H1 (cell line): ENCODE measurements at regions not wholly inside any gene's neighbourhood (a gene's known extent, or its start where the extent isn't known, plus 50 kb on each side); places are given as distances from the start of the nearest gene placed in this dataset.

ENCODE experiments used
- CTCF ChIA-PET: fragments of 300-600 bp; sonication (Branson Sonifier 250); formaldehyde crosslinking; loops from one replicate; lab custom pipeline; 2021; ENCODE audit not compliant: partially characterized antibody; lab: Charles Lee
- POLR2A ChIA-PET: fragments of 300-600 bp; sonication (Branson Sonifier 250); formaldehyde crosslinking; loops from one replicate; lab custom pipeline; 2021; ENCODE audit warnings: inconsistent platforms; ENCODE audit not compliant: partially characterized antibody; lab: Charles Lee
- DNase-seq, 2 experiments: peaks; one replicate each; pipeline versions ENCODE4 v3.0.0 to v3.0.0-alpha.2; 2010 to 2022; ENCODE audit warnings: low spot score in 2 of 2, low read depth in 1 of 2, mixed read lengths in 1 of 2
- FAIRE-seq: peaks from 2 replicates; lab custom pipeline; 2011; peaks lifted over from hg19 to GRCh38; lab: Jason Lieb, UNC
- H2AFZ ChIP-seq: 2 replicates; pipeline ENCODE4 v1.8.1; 2012; ENCODE audit warnings: low read length, inconsistent platforms
- H2AK5ac ChIP-seq: 2 replicates; pipeline ENCODE4 v1.6.1; 2013; ENCODE audit warnings: low read depth, low read length
- H2BK120ac ChIP-seq: replicated peaks from 2 replicates; pipeline ENCODE3; 2013; ENCODE audit warnings: low read depth, low read length, inconsistent platforms
- H2BK12ac ChIP-seq: 2 replicates; pipeline ENCODE4 v1.6.1; 2013; ENCODE audit warnings: low read depth, low read length
- H2BK15ac ChIP-seq: 2 replicates; pipeline ENCODE4 v1.6.1; 2013; ENCODE audit warnings: low read length
- H2BK20ac ChIP-seq: 2 replicates; pipeline ENCODE4 v1.6.1; 2013; ENCODE audit warnings: low read length
- H2BK5ac ChIP-seq: 2 replicates; pipeline ENCODE4 v1.6.1; 2013; ENCODE audit warnings: low read depth, low read length
- H3K14ac ChIP-seq: 2 replicates; pipeline ENCODE4 v1.6.1; 2013; ENCODE audit warnings: inconsistent platforms; ENCODE audit not compliant: insufficient read length
- H3K18ac ChIP-seq: 2 replicates; pipeline ENCODE4 v1.6.1; 2013; ENCODE audit warnings: low read length; ENCODE audit errors: extremely low read depth
- H3K23ac ChIP-seq: 2 replicates; pipeline ENCODE4 v1.6.1; 2013; ENCODE audit warnings: inconsistent platforms; ENCODE audit not compliant: insufficient read length
- H3K23me2 ChIP-seq: 2 replicates; pipeline ENCODE4 v1.6.1; 2013; ENCODE audit warnings: low read depth, low read length
- H3K27ac ChIP-seq: 2 replicates; pipeline ENCODE4 v1.6.1; 2011; ENCODE audit warnings: low read depth, low read length, inconsistent platforms
- H3K27me3 ChIP-seq, 4 experiments: replicated peaks in 1 of 4; 1 replicate in 1 of 4; 2 replicates in 3 of 4; pipeline versions ENCODE4 v1.6.1 to v1.8.1; 2011 to 2013; ENCODE audit warnings: low read length in 3 of 4, mild to moderate bottlenecking in 3 of 4, inconsistent platforms in 2 of 4, mixed read lengths in 2 of 4, moderate library complexity in 1 of 4; ENCODE audit not compliant: control insufficient read depth in 3 of 4, insufficient read depth in 3 of 4; ENCODE audit errors: extremely low read depth in 1 of 4
- H3K36me3 ChIP-seq, 4 experiments: 2 replicates each; pipeline versions ENCODE4 v1.6.1 to v1.8.1; 2011 to 2013; ENCODE audit warnings: mild to moderate bottlenecking in 4 of 4, low read length in 3 of 4, moderate library complexity in 2 of 4, control low read depth in 1 of 4, inconsistent platforms in 1 of 4; ENCODE audit not compliant: insufficient read depth in 4 of 4, control insufficient read depth in 2 of 4
- H3K4ac ChIP-seq: replicated peaks from 2 replicates; pipeline ENCODE3; 2013; ENCODE audit warnings: low read length, low read depth, mixed read lengths, inconsistent platforms; ENCODE audit not compliant: insufficient read length
- H3K4me1 ChIP-seq, 4 experiments: replicated peaks in 1 of 4; 1 replicate in 1 of 4; 2 replicates in 3 of 4; pipeline versions ENCODE4 v1.6.1 to v1.8.1; 2011 to 2013; ENCODE audit warnings: low read length in 3 of 4, inconsistent platforms in 2 of 4, mixed read lengths in 1 of 4; ENCODE audit not compliant: insufficient read depth in 4 of 4, control insufficient read depth in 3 of 4
- H3K4me2 ChIP-seq, 2 experiments: 2 replicates each; pipeline versions ENCODE4 v1.6.1 to v1.8.1; 2011 to 2013; ENCODE audit warnings: low read depth in 2 of 2, low read length in 2 of 2, control low read depth in 1 of 2, inconsistent platforms in 1 of 2, mild to moderate bottlenecking in 1 of 2; ENCODE audit not compliant: insufficient read depth in 1 of 2
- H3K4me3 ChIP-seq, 4 experiments: fragments of 200-600, 300-600 bp in 1 of 4; sonication (generic), shearing (Covaris generic), sonication (Bioruptor Twin) in 1 of 4; 2 replicates each; pipeline versions ENCODE4 v1.5.1 to v1.8.1; 2011 to 2016; ENCODE audit warnings: low read length in 4 of 4, low read depth in 3 of 4, control low read depth in 2 of 4, inconsistent platforms in 2 of 4, mild to moderate bottlenecking in 2 of 4, mixed read lengths in 1 of 4, moderate library complexity in 1 of 4; ENCODE audit not compliant: insufficient read depth in 2 of 4; ENCODE audit errors: extremely low read depth in 1 of 4
- H3K56ac ChIP-seq: replicated peaks from 2 replicates; pipeline ENCODE3; 2013; ENCODE audit warnings: low read depth, mild to moderate bottlenecking, mixed read lengths, low read length, inconsistent platforms; ENCODE audit not compliant: insufficient read length
- H3K79me1 ChIP-seq: 2 replicates; pipeline ENCODE4 v1.6.1; 2013; ENCODE audit warnings: low read depth, low read length, control low read depth
- H3K79me2 ChIP-seq, 2 experiments: 2 replicates each; pipeline versions ENCODE4 v1.6.1 to v1.8.1; 2012 to 2013; ENCODE audit warnings: low read length in 2 of 2, mild to moderate bottlenecking in 2 of 2, inconsistent platforms in 1 of 2; ENCODE audit not compliant: insufficient read depth in 2 of 2, control insufficient read depth in 1 of 2
- H3K9ac ChIP-seq, 4 experiments: replicated peaks in 1 of 4; 1 replicate in 1 of 4; 2 replicates in 3 of 4; pipeline versions ENCODE4 v1.6.1 to v1.8.1; 2011 to 2013; ENCODE audit warnings: low read depth in 3 of 4, low read length in 3 of 4, control low read depth in 2 of 4, mild to moderate bottlenecking in 2 of 4, moderate library complexity in 2 of 4, inconsistent platforms in 1 of 4; ENCODE audit errors: extremely low read depth in 1 of 4
- H3K9me3 ChIP-seq, 2 experiments: 2 replicates each; pipeline versions ENCODE4 v1.6.1 to v1.8.1; 2012 to 2013; ENCODE audit warnings: mild to moderate bottlenecking in 2 of 2, moderate library complexity in 2 of 2, control low read depth in 1 of 2, inconsistent platforms in 1 of 2, low read depth in 1 of 2, low read length in 1 of 2, mixed read lengths in 1 of 2; ENCODE audit not compliant: insufficient read depth in 2 of 2
- H4K20me1 ChIP-seq, 2 experiments: replicated peaks in 1 of 2; 2 replicates each; pipeline versions ENCODE3 to v1.8.1; 2011 to 2013; ENCODE audit warnings: inconsistent platforms in 2 of 2, low read length in 2 of 2, mild to moderate bottlenecking in 1 of 2; ENCODE audit not compliant: insufficient read depth in 2 of 2, control insufficient read depth in 1 of 2
- H4K5ac ChIP-seq: 2 replicates; pipeline ENCODE4 v1.6.1; 2013; ENCODE audit warnings: low read length, low read depth, mixed read lengths, inconsistent platforms; ENCODE audit not compliant: insufficient read length
- H4K8ac ChIP-seq: 2 replicates; pipeline ENCODE4 v1.8.0; 2013; ENCODE audit warnings: mild to moderate bottlenecking, moderate library complexity, low read length, inconsistent platforms; ENCODE audit not compliant: insufficient read depth; ENCODE audit errors: extremely low read depth
- H4K91ac ChIP-seq: replicated peaks from 2 replicates; pipeline ENCODE3; 2013; ENCODE audit warnings: low read length, mixed read lengths, inconsistent platforms; ENCODE audit not compliant: insufficient read length
- BACH1 ChIP-seq: IDR thresholded peaks from 2 replicates; pipeline ENCODE4 v1.6.1; 2012; ENCODE audit warnings: low read length, improper control_type of control experiment
- BCL11A ChIP-seq, 2 experiments: IDR thresholded peaks; one replicate each; pipeline ENCODE4 v1.6.1; 2011; ENCODE audit warnings: low read depth in 2 of 2, low read length in 2 of 2, mild to moderate bottlenecking in 2 of 2
- E2F6 ChIP-seq: IDR thresholded peaks from 2 replicates; pipeline ENCODE4 v1.6.1; 2012; ENCODE audit warnings: inconsistent platforms
- FOSL1 ChIP-seq: IDR thresholded peaks from 2 replicates; pipeline ENCODE4 v1.6.1; 2011; ENCODE audit warnings: mild to moderate bottlenecking, low read depth, low read length, moderate library complexity; ENCODE audit not compliant: insufficient read depth
- GABPA ChIP-seq: IDR thresholded peaks from 2 replicates; pipeline ENCODE4 v1.6.1; 2011; ENCODE audit warnings: mild to moderate bottlenecking, low read length, moderate library complexity, borderline replicate concordance; ENCODE audit not compliant: insufficient read depth
- KDM1A ChIP-seq: fragments of 200-600, 300-600 bp; sonication (generic); IDR thresholded peaks from 2 replicates; pipeline ENCODE4 v1.7.1; 2016; ENCODE audit warnings: mild to moderate bottlenecking, low read length, borderline replicate concordance
- MAFK ChIP-seq: IDR thresholded peaks from 2 replicates; pipeline ENCODE4 v1.6.1; 2012; ENCODE audit warnings: low read depth, mild to moderate bottlenecking, improper control_type of control experiment, low read length
- RNF2 ChIP-seq: fragments of 200-900, 300-1000 bp; sonication (generic); IDR thresholded peaks from 2 replicates; pipeline ENCODE4 v1.7.1; 2016; ENCODE audit warnings: borderline replicate concordance, low read depth, mild to moderate bottlenecking, antibody characterized with exemption, low read length; ENCODE audit not compliant: poor library complexity, severe bottlenecking; ENCODE audit errors: missing control alignments
- RXRA ChIP-seq: IDR thresholded peaks from 2 replicates; pipeline ENCODE4 v1.6.1; 2011; ENCODE audit warnings: low read depth, mild to moderate bottlenecking, low read length, moderate library complexity; ENCODE audit not compliant: insufficient read depth
- SAP30 ChIP-seq: fragments of 300-600 bp; sonication (generic); IDR thresholded peaks from 2 replicates; pipeline ENCODE4 v1.7.1; 2012; ENCODE audit warnings: low read length, moderate library complexity, mild to moderate bottlenecking, inconsistent platforms; ENCODE audit not compliant: insufficient read depth, insufficient replicate concordance
- SRF ChIP-seq: IDR thresholded peaks from 2 replicates; pipeline ENCODE4 v1.6.1; 2011; ENCODE audit warnings: mild to moderate bottlenecking, low read depth, low read length, moderate library complexity
- TAF7 ChIP-seq: optimal IDR thresholded peaks from 2 replicates; pipeline ENCODE3; 2011; ENCODE audit warnings: low read depth, mild to moderate bottlenecking, inconsistent platforms, low read length, moderate library complexity, borderline replicate concordance
- TCF12 ChIP-seq: IDR thresholded peaks from 2 replicates; pipeline ENCODE4 v1.6.1; 2011; ENCODE audit warnings: low read depth, mild to moderate bottlenecking, low read length
- WGBS, 2 experiments: shearing (Covaris generic) in 1 of 2; methylation state at CpG; one replicate each; pipeline versions ENCODE4 v1.1.6 to v1.1.7; 2013 to 2015; ENCODE audit warnings: low lambda C conversion rate in 2 of 2, mixed read lengths in 2 of 2, inconsistent platforms in 1 of 2, low coverage in 1 of 2, missing lambda C conversion rate in 1 of 2; ENCODE audit not compliant: insufficient replicate concordance in 2 of 2, insufficient coverage in 1 of 2, insufficient read length in 1 of 2; ENCODE audit errors: extremely low coverage in 1 of 2, missing lambda C conversion rate in 1 of 2; 5-methylcytosine and 5-hydroxymethylcytosine counted together

- no peak overlapping the region for H3K14ac ChIP-seq
- H3K9ac ChIP-seq = no peak overlapping the region
- ChIA-PET POLR2A (interaction anchor here (1.6 kb wide), 1 partner anchor 173 kb away, joined by 3 read pairs; no protein-coding TSS in a partner anchor), CTCF (interaction anchor here (0.8 to 1.3 kb wide), 4 partner anchors 13 to 837 kb away, joined by 3 to 8 read pairs (median 5); no protein-coding TSS in a partner anchor)
- no peak overlapping the region for H2AK5ac ChIP-seq
- peaks cover 3 to 30% (median 14%) of the 10 kb centered on the region in 4 experiments; a peak in 6 of 7 replicates for H3K27me3 ChIP-seq
- no peaks in the 10 kb centered on the region for H3K79me1 ChIP-seq
- H3K4me2 ChIP-seq = peak overlapping the region; percentile 55 to 87
- WGBS, 2 experiments = 50% methylated on average over 7 of the region's 7 CpGs; no CpG with 5 or more reads in 1 of the 2 experiments
- H3K23me2 ChIP-seq = peaks cover 4% of the 10 kb centered on the region; the same call in 1 of the 2 replicates
- H2BK15ac ChIP-seq = no peak overlapping the region
- H2BK12ac ChIP-seq = no peak overlapping the region
- FAIRE-seq (no peak), DNase-seq (no peak)
- peak overlapping the region; percentile 26 to 62 (median 56); a peak in 6 of 8 replicates for H3K4me3 ChIP-seq
- no peaks in the 10 kb centered on the region for H3K9me3 ChIP-seq
- H3K27ac ChIP-seq = no peak overlapping the region
- H3K18ac ChIP-seq = no peak overlapping the region
- no peak overlapping the region; the same call in 1 of the 2 replicates for H4K8ac ChIP-seq
- no peak overlapping the region for H2BK5ac ChIP-seq
- no peaks in the 10 kb centered on the region for H3K79me2 ChIP-seq
- no peak overlapping the region for H4K5ac ChIP-seq
- no peak overlapping the region for H2BK20ac ChIP-seq
- no peaks in the 10 kb centered on the region for H3K36me3 ChIP-seq
- no peaks in the 10 kb centered on the region for H4K20me1 ChIP-seq
- no peak overlapping the region for H3K23ac ChIP-seq
- H4K91ac ChIP-seq = no peak overlapping the region
- peak overlapping the region; percentile 91 for H2AFZ ChIP-seq
- H3K4ac ChIP-seq = no peak overlapping the region
- H3K56ac ChIP-seq = no peak overlapping the region
- no peak overlapping the region for H2BK120ac ChIP-seq
- H3K4me1 ChIP-seq = peaks cover 0 to 5% (median 3%) of the 10 kb centered on the region in 4 experiments; a peak in 3 of 7 replicates
- TF ChIP-seq SAP30 (no peak), SRF (no peak), KDM1A (no peak), E2F6 (no peak), RNF2 (no peak), MAFK (no peak), BCL11A (IDR thresholded peaks at IDR 0.05; ENCODE audit: low read depth in 2 of 2, low read length in 2 of 2) (no peak), BACH1 (no peak), FOSL1 (no peak), TCF12 (no peak), GABPA (no peak), TAF7 (no peak), RXRA (no peak)
These were observed 68.9 kb upstream of the GJB6 start for GRCh38 chr13:20301015-20301402.
